Fibroblast of skin of scalp (primary cell): ENCODE measurements at regions not wholly inside any gene's neighbourhood (a gene's known extent, or its start where the extent isn't known, plus 50 kb on each side); places are given as distances from the start of the nearest gene placed in this dataset.

Experiments used
- DNase-seq: peaks from one replicate; pipeline ENCODE4 v3.0.0-alpha.2; 2013

- no peak for DNase-seq
Observed at GRCh38 chr22:48710410-48710809, 1117.3 kb downstream of the BRD1 start.

GRCh38 chr22:48709976-48710375 is 1117.7 kb downstream of the BRD1 start:
- DNase-seq, result no peak

- no peak for DNase-seq
Observed at GRCh38 chr22:48709453-48709852, 1118.2 kb downstream of the BRD1 start.

- DNase-seq, result no peak
Observed at GRCh38 chr22:48708558-48709245, 1119.0 kb downstream of the BRD1 start.

GRCh38 chr22:48707763-48708557 is 1119.7 kb downstream of the BRD1 start:
- no peak for DNase-seq

- no peak for DNase-seq
Observed at GRCh38 chr22:48706934-48707762, 1120.5 kb downstream of the BRD1 start.

GRCh38 chr22:48705917-48706605 is 1121.6 kb downstream of the BRD1 start:
- no peak for DNase-seq

GRCh38 chr22:48705159-48705916 is 1122.3 kb downstream of the BRD1 start:
- no peak for DNase-seq

GRCh38 chr22:48704335-48704734 is 1123.3 kb downstream of the BRD1 start:
- no peak for DNase-seq

GRCh38 chr22:48703265-48703941 is 1124.3 kb downstream of the BRD1 start:
- DNase-seq, result no peak

GRCh38 chr22:48702573-48703264 is 1125.0 kb downstream of the BRD1 start:
- DNase-seq, result no peak

GRCh38 chr22:48701296-48702030 is 1126.2 kb downstream of the BRD1 start:
- no peak for DNase-seq

- peak; percentile 27 for DNase-seq
Observed at GRCh38 chr22:48700566-48701295, 1126.9 kb downstream of the BRD1 start.

GRCh38 chr22:48700180-48700565 is 1127.5 kb downstream of the BRD1 start:
- DNase-seq, result no peak

- DNase-seq, result no peak
Observed at GRCh38 chr22:48699511-48699910, 1128.2 kb downstream of the BRD1 start.

GRCh38 chr22:48698618-48699017 is 1129.1 kb downstream of the BRD1 start:
- DNase-seq, result no peak

GRCh38 chr22:48697694-48698276 is 1129.9 kb downstream of the BRD1 start:
- DNase-seq, result no peak

GRCh38 chr22:48697223-48697622 is 1130.5 kb downstream of the BRD1 start:
- DNase-seq, result no peak

GRCh38 chr22:48696371-48696770 is 1131.3 kb downstream of the BRD1 start:
- no peak for DNase-seq
